Peyer's patch (tissue), 4 donors: ENCODE measurements at regions not wholly inside any gene's neighbourhood (a gene's known extent, or its start where the extent isn't known, plus 50 kb on each side); places are given as distances from the start of the nearest gene placed in this dataset.

Experiments
- CTCF ChIP-seq, 6 experiments: fragments of 450-650 bp in 4 of 6; fragments of 200-600 bp in 2 of 6; sonication (generic) in 1 of 6; IDR thresholded peaks; one replicate each; pipeline ENCODE4 v1.5.1; 2017 to 2019; ENCODE audit warnings: antibody characterized with exemption in 6 of 6, mild to moderate bottlenecking in 3 of 6, moderate library complexity in 1 of 6
- POLR2A ChIP-seq, 2 donors: fragments of 450-650 bp; IDR thresholded peaks; one replicate each; pipeline ENCODE4 v1.5.1; 2017; ENCODE audit warnings: antibody characterized with exemption in 2 of 2, mild to moderate bottlenecking in 2 of 2, moderate library complexity in 2 of 2

- TF ChIP-seq CTCF (IDR thresholded peaks at IDR 0.05) (no peak), POLR2A (IDR thresholded peaks at IDR 0.05) (no peak)
These were observed 67.1 kb downstream of the MID1IP1 start for GRCh38 chrX:38868321-38868720.
